ENCODE measurements at regions not wholly inside any gene's neighbourhood (a gene's known extent, or its start where the extent isn't known, plus 50 kb on each side); places are given as distances from the start of the nearest gene placed in this dataset.

- TF ChIP-seq POLR2A (IDR thresholded peaks at IDR 0.05; ENCODE audit: extremely low read depth, insufficient read length), result no peak
- TF ChIP-seq CTCF (IDR thresholded peaks at IDR 0.05; ENCODE audit: low read depth, low read length), result no peak
- no peak for TF ChIP-seq MAX (IDR thresholded peaks at IDR 0.05; ENCODE audit: low read depth, low read length)
- TF ChIP-seq MYC (IDR thresholded peaks at IDR 0.05; ENCODE audit: low read depth, low read length), result no peak; the same call in 1 of the 2 replicates
- no peak for DNase-seq (ENCODE audit: low read depth)
- no peak overlapping the region for H3K4me3 ChIP-seq (ENCODE audit: low read depth, low read length)
Observed at GRCh38 chr7:37537439-37537838, 88.8 kb upstream of the ELMO1 start.

GRCh38 chr7:37538945-37539344 lies 90.3 kb upstream of the ELMO1 start:
- H3K4me3 ChIP-seq (ENCODE audit: low read depth, low read length), result no peak overlapping the region
- no peak for DNase-seq (ENCODE audit: low read depth)
- no peak for TF ChIP-seq MYC (IDR thresholded peaks at IDR 0.05; ENCODE audit: low read depth, low read length)
- TF ChIP-seq POLR2A (IDR thresholded peaks at IDR 0.05; ENCODE audit: extremely low read depth, insufficient read length), result no peak
- no peak for TF ChIP-seq MAX (IDR thresholded peaks at IDR 0.05; ENCODE audit: low read depth, low read length)
- no peak for TF ChIP-seq CTCF (IDR thresholded peaks at IDR 0.05; ENCODE audit: low read depth, low read length)

- TF ChIP-seq MAX (IDR thresholded peaks at IDR 0.05; ENCODE audit: low read depth, low read length) (no peak), POLR2A (IDR thresholded peaks at IDR 0.05; ENCODE audit: extremely low read depth, insufficient read length) (no peak), MYC (IDR thresholded peaks at IDR 0.05; ENCODE audit: low read depth, low read length) (no peak), CTCF (IDR thresholded peaks at IDR 0.05; ENCODE audit: low read depth, low read length) (no peak)
- H3K4me3 ChIP-seq (ENCODE audit: low read depth, low read length), result no peak overlapping the region
- DNase-seq (ENCODE audit: low read depth), result no peak
Observed at GRCh38 chr7:37540917-37541316, 92.3 kb upstream of the ELMO1 start.

- H3K4me3 ChIP-seq (ENCODE audit: low read depth, low read length), result no peak overlapping the region
- TF ChIP-seq MYC (IDR thresholded peaks at IDR 0.05; ENCODE audit: low read depth, low read length) (no peak), MAX (IDR thresholded peaks at IDR 0.05; ENCODE audit: low read depth, low read length) (no peak), CTCF (IDR thresholded peaks at IDR 0.05; ENCODE audit: low read depth, low read length) (no peak), POLR2A (IDR thresholded peaks at IDR 0.05; ENCODE audit: extremely low read depth, insufficient read length) (no peak)
- no peak for DNase-seq (ENCODE audit: low read depth)
Observed at GRCh38 chr7:37541810-37542443, 93.3 kb upstream of the ELMO1 start.

GRCh38 chr7:37545619-37546534 lies 97.2 kb upstream of the ELMO1 start:
- DNase-seq (ENCODE audit: low read depth), result no peak
- H3K4me3 ChIP-seq (ENCODE audit: low read depth, low read length), result no peak overlapping the region
- TF ChIP-seq POLR2A (IDR thresholded peaks at IDR 0.05; ENCODE audit: extremely low read depth, insufficient read length), result no peak
- TF ChIP-seq MAX (IDR thresholded peaks at IDR 0.05; ENCODE audit: low read depth, low read length), result no peak
- TF ChIP-seq CTCF (IDR thresholded peaks at IDR 0.05; ENCODE audit: low read depth, low read length), result no peak
- no peak for TF ChIP-seq MYC (IDR thresholded peaks at IDR 0.05; ENCODE audit: low read depth, low read length)

Measured in NB4 (cell line).